Prostate gland (tissue), 2 donors: ENCODE measurements at regions not wholly inside any gene's neighbourhood (a gene's known extent, or its start where the extent isn't known, plus 50 kb on each side); places are given as distances from the start of the nearest gene placed in this dataset.

Experiments used
- DNase-seq: peaks from one replicate; pipeline ENCODE4 v3.0.0-alpha.2; 2019; ENCODE audit warnings: low spot score
- H3K27ac ChIP-seq, 2 donors: fragments of 200-600 bp; sonication (generic); 2 replicates each; pipeline ENCODE4 v1.5.1; 2017 to 2019
- H3K27me3 ChIP-seq: fragments of 200-600 bp; sonication (generic); replicated peaks from 2 replicates; pipeline ENCODE4 v1.5.1; 2019; ENCODE audit not compliant: insufficient read depth
- H3K36me3 ChIP-seq, 2 donors: fragments of 200-600 bp; sonication (generic); 1 replicate in 1 of 2; 2 replicates in 1 of 2; pipeline versions ENCODE4 v1.5.1 to v1.8.1; 2017 to 2019
- H3K4me1 ChIP-seq: fragments of 200-600 bp; sonication (generic); replicated peaks from 2 replicates; pipeline ENCODE4 v1.5.1; 2019
- H3K4me3 ChIP-seq, 2 donors: fragments of 200-600 bp; sonication (generic); 2 replicates each; pipeline ENCODE4 v1.5.1; 2017 to 2019
- H3K9me3 ChIP-seq: fragments of 200-600 bp; sonication (generic); 2 replicates; pipeline ENCODE4 v1.5.1; 2017
- POLR2A ChIP-seq: fragments of 450-650 bp; IDR thresholded peaks from one replicate; pipeline ENCODE4 v1.6.1; 2016; ENCODE audit warnings: antibody characterized with exemption, mild to moderate bottlenecking
- POLR2AphosphoS5 ChIP-seq: sonication (generic); formaldehyde crosslinking; IDR thresholded peaks from one replicate; pipeline ENCODE4 v1.6.1; 2017; ENCODE audit warnings: antibody characterized with exemption
- WGBS: methylation state at CpG from one replicate; pipeline ENCODE4 v1.1.5; 2018; 5-methylcytosine and 5-hydroxymethylcytosine counted together
- intact Hi-C: fragments of 100-400 bp; cut with DNase I; formaldehyde crosslinking; loops from one replicate; pipeline ENCODE4 v1.14.2; 2022
- TF ChIP-seq, protein P1 (sequence below), 4 experiments: fragments of 200-600 bp in 2 of 4; fragments of 450-650 bp in 2 of 4; sonication (generic) in 2 of 4; IDR thresholded peaks; 1 replicate in 3 of 4; 2 replicates in 1 of 4; pipeline ENCODE4 v1.5.1; 2016 to 2019; ENCODE audit warnings: antibody characterized with exemption in 4 of 4, mild to moderate bottlenecking in 2 of 4, moderate library complexity in 2 of 4

GRCh38 chr12:89089264-89089663 is 263.0 kb downstream of the DUSP6 start:
- H3K27ac ChIP-seq: no peak overlapping the region
- H3K9me3 ChIP-seq: no peaks in the 10 kb centered on the region
- no peak overlapping the region for H3K4me3 ChIP-seq
- TF ChIP-seq, protein P1, sequence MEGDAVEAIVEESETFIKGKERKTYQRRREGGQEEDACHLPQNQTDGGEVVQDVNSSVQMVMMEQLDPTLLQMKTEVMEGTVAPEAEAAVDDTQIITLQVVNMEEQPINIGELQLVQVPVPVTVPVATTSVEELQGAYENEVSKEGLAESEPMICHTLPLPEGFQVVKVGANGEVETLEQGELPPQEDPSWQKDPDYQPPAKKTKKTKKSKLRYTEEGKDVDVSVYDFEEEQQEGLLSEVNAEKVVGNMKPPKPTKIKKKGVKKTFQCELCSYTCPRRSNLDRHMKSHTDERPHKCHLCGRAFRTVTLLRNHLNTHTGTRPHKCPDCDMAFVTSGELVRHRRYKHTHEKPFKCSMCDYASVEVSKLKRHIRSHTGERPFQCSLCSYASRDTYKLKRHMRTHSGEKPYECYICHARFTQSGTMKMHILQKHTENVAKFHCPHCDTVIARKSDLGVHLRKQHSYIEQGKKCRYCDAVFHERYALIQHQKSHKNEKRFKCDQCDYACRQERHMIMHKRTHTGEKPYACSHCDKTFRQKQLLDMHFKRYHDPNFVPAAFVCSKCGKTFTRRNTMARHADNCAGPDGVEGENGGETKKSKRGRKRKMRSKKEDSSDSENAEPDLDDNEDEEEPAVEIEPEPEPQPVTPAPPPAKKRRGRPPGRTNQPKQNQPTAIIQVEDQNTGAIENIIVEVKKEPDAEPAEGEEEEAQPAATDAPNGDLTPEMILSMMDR (IDR thresholded peaks at IDR 0.05): no peak
- TF ChIP-seq POLR2AphosphoS5: no peak
- TF ChIP-seq POLR2A: no peak
- DNase-seq: no peak
- 88% methylated on average over 2 of the region's 2 CpGs for whole genome bisulfite sequencing
- H3K27me3 ChIP-seq: no peaks in the 10 kb centered on the region
- H3K36me3 ChIP-seq: no peaks in the 10 kb centered on the region
- intact Hi-C loops: no loop called here
- H3K4me1 ChIP-seq: no peaks in the 10 kb centered on the region

DNA sequence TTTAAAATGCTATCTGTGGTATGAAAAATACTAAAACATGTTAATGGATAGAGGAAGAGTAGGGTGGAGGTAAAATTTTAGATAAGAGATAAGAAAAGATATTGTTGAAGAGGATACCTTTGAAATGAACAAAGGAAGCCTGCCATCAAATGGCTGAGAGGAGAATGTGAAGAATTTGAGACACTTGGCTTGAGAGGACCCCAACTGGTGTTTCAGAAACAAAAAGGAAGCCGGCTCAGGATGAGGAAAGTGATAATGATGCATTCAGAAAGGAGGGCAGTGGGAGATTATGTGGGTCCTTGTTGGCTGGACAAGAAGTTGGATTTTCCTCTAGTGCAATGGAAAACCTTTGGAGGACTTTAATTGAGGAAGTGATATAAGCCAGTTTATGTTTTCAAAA is 264.4 kb downstream of the DUSP6 start:
- no peak for DNase-seq
- no peak overlapping the region for H3K4me3 ChIP-seq
- TF ChIP-seq POLR2A (no peak), POLR2AphosphoS5 (no peak)
- TF ChIP-seq, protein P1 (IDR thresholded peaks at IDR 0.05): no peak
- 68% methylated on average over 1 of the region's 1 CpG for WGBS
- H3K4me1 ChIP-seq: no peaks in the 10 kb centered on the region
- no peak overlapping the region for H3K27ac ChIP-seq
- H3K36me3 ChIP-seq: no peaks in the 10 kb centered on the region
- intact Hi-C loops: no loop called here
- no peaks in the 10 kb centered on the region for H3K27me3 ChIP-seq
- no peaks in the 10 kb centered on the region for H3K9me3 ChIP-seq

GRCh38 chr12:89087149-89087825 is 265.0 kb downstream of the DUSP6 start:
- no peaks in the 10 kb centered on the region for H3K36me3 ChIP-seq
- H3K9me3 ChIP-seq: no peaks in the 10 kb centered on the region
- intact Hi-C loops: no loop called here
- H3K27me3 ChIP-seq: no peaks in the 10 kb centered on the region
- no peaks in the 10 kb centered on the region for H3K4me1 ChIP-seq
- TF ChIP-seq POLR2A: no peak
- TF ChIP-seq, protein P1 (IDR thresholded peaks at IDR 0.05): no peak
- TF ChIP-seq POLR2AphosphoS5: no peak
- DNase-seq: no peak
- WGBS: 49% methylated on average over 6 of the region's 6 CpGs
- no peak overlapping the region for H3K4me3 ChIP-seq
- H3K27ac ChIP-seq: no peak overlapping the region

DNA sequence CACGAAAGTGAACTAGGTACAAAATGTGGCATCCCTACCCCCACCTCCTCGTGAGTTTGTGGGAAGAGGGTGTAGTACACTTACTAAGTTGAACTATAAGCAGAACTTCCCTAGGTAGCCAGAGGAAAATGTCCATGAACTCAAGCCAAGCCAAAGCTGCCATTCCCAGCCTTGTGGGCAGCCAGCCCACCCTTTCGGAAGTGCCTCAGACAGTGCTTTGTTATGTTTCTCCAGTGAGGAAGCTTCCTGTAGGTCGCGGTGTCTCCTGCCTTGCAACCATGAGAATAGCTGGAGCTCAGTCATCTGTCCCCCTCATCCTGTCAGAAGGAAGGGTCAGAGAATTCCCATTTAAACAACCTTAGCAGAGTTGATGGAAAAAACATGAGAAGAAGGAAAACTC is 266.9 kb downstream of the DUSP6 start:
- TF ChIP-seq POLR2AphosphoS5: no peak
- TF ChIP-seq, protein P1 (IDR thresholded peaks at IDR 0.05): no peak
- no peak for TF ChIP-seq POLR2A
- no peaks in the 10 kb centered on the region for H3K27me3 ChIP-seq
- 85% methylated on average over 5 of the region's 5 CpGs for WGBS
- DNase-seq: no peak
- intact Hi-C loops: no loop called here
- H3K9me3 ChIP-seq: no peaks in the 10 kb centered on the region
- no peaks in the 10 kb centered on the region for H3K36me3 ChIP-seq
- no peak overlapping the region for H3K4me3 ChIP-seq
- H3K4me1 ChIP-seq: no peaks in the 10 kb centered on the region
- H3K27ac ChIP-seq: no peak overlapping the region

- no peak for DNase-seq
- Histone ChIP-seq H3K9me3 (no peaks in the 10 kb centered on the region), H3K27ac (no peak overlapping the region), H3K4me3 (no peak overlapping the region), H3K4me1 (no peaks in the 10 kb centered on the region), H3K36me3 (no peaks in the 10 kb centered on the region), H3K27me3 (no peaks in the 10 kb centered on the region)
- 80% methylated on average over 3 of the region's 3 CpGs for WGBS
- TF ChIP-seq, protein P1 (IDR thresholded peaks at IDR 0.05): no peak
- no peak for TF ChIP-seq POLR2AphosphoS5
- no peak for TF ChIP-seq POLR2A
- intact Hi-C loops: no loop called here
These were observed 267.6 kb downstream of the DUSP6 start for GRCh38 chr12:89084751-89085150.
